Neural cell (in vitro differentiated cells): ENCODE measurements at regions not wholly inside any gene's neighbourhood (a gene's known extent, or its start where the extent isn't known, plus 50 kb on each side); places are given as distances from the start of the nearest gene placed in this dataset.

Experiments
- EP300 ChIP-seq: fragments of 450-650 bp; conservative IDR thresholded peaks from 2 replicates; pipeline ENCODE4 v1.6.1; 2014; ENCODE audit warnings: antibody characterized with exemption, mild to moderate bottlenecking, moderate library complexity; ENCODE audit not compliant: poor library complexity, severe bottlenecking
- EZH2 ChIP-seq: fragments of 200-600, 300-800 bp; shearing (Covaris generic), sonication (generic); IDR thresholded peaks from 2 replicates; pipeline ENCODE4 v1.6.1; 2014; ENCODE audit warnings: antibody characterized with exemption, low read length, borderline replicate concordance, mild to moderate bottlenecking; ENCODE audit not compliant: insufficient read depth, poor library complexity, severe bottlenecking
- POLR2AphosphoS5 ChIP-seq: IDR thresholded peaks from 2 replicates; pipeline ENCODE4 v1.6.1; 2012
- RAD21 ChIP-seq: fragments of 450-650 bp; conservative IDR thresholded peaks from 2 replicates; pipeline ENCODE4 v1.6.1; 2014; ENCODE audit warnings: antibody characterized with exemption, mild to moderate bottlenecking, moderate library complexity
- SMC3 ChIP-seq: fragments of 450-650 bp; conservative IDR thresholded peaks from 2 replicates; pipeline ENCODE4 v1.6.1; 2014; ENCODE audit warnings: antibody characterized with exemption, mild to moderate bottlenecking, moderate library complexity; ENCODE audit not compliant: poor library complexity
- TF ChIP-seq, protein P1 (sequence below): fragments of 450-650 bp; IDR thresholded peaks from 2 replicates; pipeline ENCODE4 v1.5.1; 2014; ENCODE audit warnings: antibody characterized with exemption, mild to moderate bottlenecking, moderate library complexity; ENCODE audit not compliant: poor library complexity, severe bottlenecking

GRCh38 chr6:66962082-66962481 is 1255.1 kb upstream of the EYS start:
- no peak for TF ChIP-seq POLR2AphosphoS5
- no peak for TF ChIP-seq EP300
- TF ChIP-seq, protein P1, sequence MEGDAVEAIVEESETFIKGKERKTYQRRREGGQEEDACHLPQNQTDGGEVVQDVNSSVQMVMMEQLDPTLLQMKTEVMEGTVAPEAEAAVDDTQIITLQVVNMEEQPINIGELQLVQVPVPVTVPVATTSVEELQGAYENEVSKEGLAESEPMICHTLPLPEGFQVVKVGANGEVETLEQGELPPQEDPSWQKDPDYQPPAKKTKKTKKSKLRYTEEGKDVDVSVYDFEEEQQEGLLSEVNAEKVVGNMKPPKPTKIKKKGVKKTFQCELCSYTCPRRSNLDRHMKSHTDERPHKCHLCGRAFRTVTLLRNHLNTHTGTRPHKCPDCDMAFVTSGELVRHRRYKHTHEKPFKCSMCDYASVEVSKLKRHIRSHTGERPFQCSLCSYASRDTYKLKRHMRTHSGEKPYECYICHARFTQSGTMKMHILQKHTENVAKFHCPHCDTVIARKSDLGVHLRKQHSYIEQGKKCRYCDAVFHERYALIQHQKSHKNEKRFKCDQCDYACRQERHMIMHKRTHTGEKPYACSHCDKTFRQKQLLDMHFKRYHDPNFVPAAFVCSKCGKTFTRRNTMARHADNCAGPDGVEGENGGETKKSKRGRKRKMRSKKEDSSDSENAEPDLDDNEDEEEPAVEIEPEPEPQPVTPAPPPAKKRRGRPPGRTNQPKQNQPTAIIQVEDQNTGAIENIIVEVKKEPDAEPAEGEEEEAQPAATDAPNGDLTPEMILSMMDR: no peak
- no peak for TF ChIP-seq SMC3
- TF ChIP-seq EZH2: no peak
- no peak for TF ChIP-seq RAD21
